Neural cell (in vitro differentiated cells): ENCODE measurements at regions not wholly inside any gene's neighbourhood (a gene's known extent, or its start where the extent isn't known, plus 50 kb on each side); places are given as distances from the start of the nearest gene placed in this dataset.

Source experiments
- CTCF ChIP-seq: fragments of 450-650 bp; IDR thresholded peaks from 2 replicates; pipeline ENCODE4 v1.5.1; 2014; ENCODE audit warnings: antibody characterized with exemption, mild to moderate bottlenecking, moderate library complexity; ENCODE audit not compliant: poor library complexity, severe bottlenecking
- EZH2 ChIP-seq: fragments of 200-600, 300-800 bp; shearing (Covaris generic), sonication (generic); IDR thresholded peaks from 2 replicates; pipeline ENCODE4 v1.6.1; 2014; ENCODE audit warnings: antibody characterized with exemption, low read length, borderline replicate concordance, mild to moderate bottlenecking; ENCODE audit not compliant: insufficient read depth, poor library complexity, severe bottlenecking
- TAF1 ChIP-seq: IDR thresholded peaks from 2 replicates; pipeline ENCODE4 v1.6.1; 2012; ENCODE audit warnings: low read depth

DNA sequence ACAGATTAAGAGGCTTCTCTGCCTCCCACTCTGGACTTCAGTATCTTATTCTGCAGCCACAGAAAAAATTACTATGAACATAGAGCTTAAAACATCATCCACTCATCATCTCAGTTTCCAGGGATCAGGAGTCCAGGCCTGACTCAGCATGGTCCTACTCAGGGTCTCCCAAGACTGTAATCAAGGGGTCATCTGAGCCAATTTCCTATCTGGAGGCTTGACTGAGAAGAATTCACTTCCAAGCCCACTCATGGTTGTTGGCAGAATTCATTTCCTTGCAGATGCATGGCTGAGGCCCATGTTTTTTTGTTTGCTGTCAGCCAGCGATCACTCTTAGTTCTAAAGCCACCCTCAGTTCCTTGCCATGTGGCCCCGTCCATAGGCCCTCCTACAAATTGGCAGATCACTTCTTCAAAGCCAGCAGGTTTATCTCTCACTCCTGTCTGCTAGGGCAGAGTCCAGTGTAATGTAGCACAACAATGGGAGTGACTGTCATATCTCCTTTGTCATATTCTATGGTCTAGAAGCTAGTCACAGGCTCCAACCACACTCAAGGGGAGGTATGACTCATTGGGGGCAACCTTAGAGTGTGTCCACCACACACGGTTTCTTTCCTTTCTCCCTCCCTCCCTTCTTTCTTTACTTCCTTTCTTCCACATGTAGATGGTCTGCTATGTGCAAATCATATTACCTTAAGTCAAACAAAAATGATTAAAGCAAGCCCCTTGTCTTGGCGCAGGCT, 251.6 kb downstream of the QDPR start:
- TF ChIP-seq TAF1 (no peak), CTCF (no peak), EZH2 (no peak)
